Endodermal cell (in vitro differentiated cells): ENCODE measurements at regions not wholly inside any gene's neighbourhood (a gene's known extent, or its start where the extent isn't known, plus 50 kb on each side); places are given as distances from the start of the nearest gene placed in this dataset.

ENCODE experiments used
- DNase-seq: peaks from one replicate; pipeline ENCODE4 v3.0.0-alpha.2; 2017
- H3K27ac ChIP-seq: 2 replicates; pipeline ENCODE4 v1.5.1; 2013; ENCODE audit warnings: mild to moderate bottlenecking, low read depth, low read length, moderate library complexity
- H3K27me3 ChIP-seq: 2 replicates; pipeline ENCODE4 v1.6.1; 2013; ENCODE audit warnings: mild to moderate bottlenecking, low read length, moderate library complexity; ENCODE audit not compliant: insufficient read depth, control insufficient read depth, poor library complexity, severe bottlenecking
- H3K36me3 ChIP-seq: 2 replicates; pipeline ENCODE4 v1.7.0; 2013; ENCODE audit warnings: mild to moderate bottlenecking, low read length, moderate library complexity; ENCODE audit not compliant: control insufficient read depth, insufficient read depth
- H3K4me1 ChIP-seq: one replicate; pipeline ENCODE4 v1.7.0; 2013; ENCODE audit warnings: low read length; ENCODE audit not compliant: control insufficient read depth, insufficient read depth
- H3K4me3 ChIP-seq: 2 replicates; pipeline ENCODE4 v1.5.1; 2013; ENCODE audit warnings: mild to moderate bottlenecking, low read length, moderate library complexity
- H3K9ac ChIP-seq: 2 replicates; pipeline ENCODE4 v1.6.1; 2013; ENCODE audit warnings: mild to moderate bottlenecking, low read length, moderate library complexity; ENCODE audit not compliant: poor library complexity, severe bottlenecking; ENCODE audit errors: extremely low read depth
- H3K9me3 ChIP-seq: 2 replicates; pipeline ENCODE4 v1.6.1; 2013; ENCODE audit warnings: mild to moderate bottlenecking, low read length, moderate library complexity; ENCODE audit not compliant: control insufficient read depth
- H3K27ac Mint-ChIP-seq: 2 replicates; pipeline ENCODE4 v1.8.0; 2020; ENCODE audit warnings: mixed read lengths
- H3K27me3 Mint-ChIP-seq: 2 replicates; pipeline ENCODE4 v1.8.0; 2021; ENCODE audit warnings: mild to moderate bottlenecking, mixed read lengths; ENCODE audit not compliant: insufficient read depth
- H3K36me3 Mint-ChIP-seq: 2 replicates; pipeline ENCODE4 v1.8.0; 2020; ENCODE audit warnings: low read depth, mixed read lengths
- H3K4me1 Mint-ChIP-seq: 2 replicates; pipeline ENCODE4 v1.8.0; 2020; ENCODE audit warnings: mixed read lengths
- H3K4me3 Mint-ChIP-seq: 2 replicates; pipeline ENCODE4 v1.8.0; 2020; ENCODE audit warnings: mild to moderate bottlenecking, moderate library complexity, mixed read lengths
- H3K9me3 Mint-ChIP-seq: 2 replicates; pipeline ENCODE4 v1.8.0; 2020; ENCODE audit warnings: mild to moderate bottlenecking, mixed read lengths
- CTCF ChIP-seq: fragments of 200-600 bp; sonication (generic); conservative IDR thresholded peaks from 2 replicates; pipeline ENCODE4 v1.5.0; 2021; ENCODE audit warnings: antibody characterized with exemption, mild to moderate bottlenecking
- WGBS, 2 experiments: methylation state at CpG; one replicate each; pipeline versions ENCODE4 v1.1.5 to v1.1.7; 2013; ENCODE audit warnings: missing lambda C conversion rate in 2 of 2, mixed read lengths in 1 of 2; ENCODE audit not compliant: insufficient coverage in 1 of 2, insufficient read length in 1 of 2; 5-methylcytosine and 5-hydroxymethylcytosine counted together

GRCh38 chr2:238557431-238557830 lies 130.7 kb downstream of the ASB1 start:
- Histone ChIP-seq H3K36me3 (no peaks in the 10 kb centered on the region), H3K4me3 (no peak overlapping the region), H3K27me3 (no peaks in the 10 kb centered on the region), H3K4me1 (no peaks in the 10 kb centered on the region), H3K27ac (no peak overlapping the region), H3K9ac (no peak overlapping the region), H3K9me3 (no peaks in the 10 kb centered on the region)
- WGBS, 2 experiments = 92 to 100% methylated on average over 1 to 5 of the region's 5 CpGs
- no peak for TF ChIP-seq CTCF
- no peak overlapping the region for H3K27ac Mint-ChIP-seq
- H3K4me1 Mint-ChIP-seq = no peaks in the 10 kb centered on the region
- no peak for DNase-seq
- peaks cover 1% of the 10 kb centered on the region for H3K9me3 Mint-ChIP-seq
- H3K27me3 Mint-ChIP-seq = no peaks in the 10 kb centered on the region
- H3K4me3 Mint-ChIP-seq = no peak overlapping the region
- H3K36me3 Mint-ChIP-seq = no peaks in the 10 kb centered on the region

- H3K9me3 ChIP-seq = no peaks in the 10 kb centered on the region
- WGBS, 2 experiments = 86 to 87% methylated on average over 9 to 11 of the region's 11 CpGs
- Mint-ChIP-seq H3K9me3 (no peaks in the 10 kb centered on the region), H3K27ac (no peak overlapping the region), H3K27me3 (no peaks in the 10 kb centered on the region), H3K4me1 (no peaks in the 10 kb centered on the region), H3K36me3 (no peaks in the 10 kb centered on the region), H3K4me3 (no peak overlapping the region)
- H3K9ac ChIP-seq = no peak overlapping the region
- DNase-seq = no peak
- H3K27me3 ChIP-seq = no peaks in the 10 kb centered on the region
- H3K27ac ChIP-seq = no peak overlapping the region
- no peaks in the 10 kb centered on the region for H3K36me3 ChIP-seq
- TF ChIP-seq CTCF = no peak
- no peak overlapping the region for H3K4me3 ChIP-seq
- no peaks in the 10 kb centered on the region for H3K4me1 ChIP-seq
These were observed 131.2 kb downstream of the ASB1 start for GRCh38 chr2:238557936-238558335.

- Histone ChIP-seq H3K27me3 (no peaks in the 10 kb centered on the region), H3K36me3 (no peaks in the 10 kb centered on the region), H3K4me1 (no peaks in the 10 kb centered on the region), H3K27ac (no peak overlapping the region), H3K9ac (no peak overlapping the region), H3K4me3 (no peak overlapping the region), H3K9me3 (no peaks in the 10 kb centered on the region)
- Mint-ChIP-seq H3K4me3 (no peak overlapping the region), H3K9me3 (no peaks in the 10 kb centered on the region), H3K4me1 (no peaks in the 10 kb centered on the region), H3K27me3 (no peaks in the 10 kb centered on the region), H3K27ac (no peak overlapping the region), H3K36me3 (no peaks in the 10 kb centered on the region)
- 95% methylated on average over 15 to 19 of the region's 19 CpGs for WGBS, 2 experiments
- TF ChIP-seq CTCF = no peak
- DNase-seq = no peak
These were observed 131.9 kb downstream of the ASB1 start for GRCh38 chr2:238558456-238559099.
